GM19467 (cell line): ENCODE measurements at regions not wholly inside any gene's neighbourhood (a gene's known extent, or its start where the extent isn't known, plus 50 kb on each side); places are given as distances from the start of the nearest gene placed in this dataset.
A peak's percentile ranks its signal among the peaks of the same experiment; 100 is the strongest.

Source experiments
- ATAC-seq: cut with Tn5 transposase; IDR thresholded peaks from one replicate; pipeline ENCODE4 v1.9.1; 2021; ENCODE audit warnings: mild to moderate bottlenecking, moderate library complexity; ENCODE audit not compliant: unreplicated experiment

DNA sequence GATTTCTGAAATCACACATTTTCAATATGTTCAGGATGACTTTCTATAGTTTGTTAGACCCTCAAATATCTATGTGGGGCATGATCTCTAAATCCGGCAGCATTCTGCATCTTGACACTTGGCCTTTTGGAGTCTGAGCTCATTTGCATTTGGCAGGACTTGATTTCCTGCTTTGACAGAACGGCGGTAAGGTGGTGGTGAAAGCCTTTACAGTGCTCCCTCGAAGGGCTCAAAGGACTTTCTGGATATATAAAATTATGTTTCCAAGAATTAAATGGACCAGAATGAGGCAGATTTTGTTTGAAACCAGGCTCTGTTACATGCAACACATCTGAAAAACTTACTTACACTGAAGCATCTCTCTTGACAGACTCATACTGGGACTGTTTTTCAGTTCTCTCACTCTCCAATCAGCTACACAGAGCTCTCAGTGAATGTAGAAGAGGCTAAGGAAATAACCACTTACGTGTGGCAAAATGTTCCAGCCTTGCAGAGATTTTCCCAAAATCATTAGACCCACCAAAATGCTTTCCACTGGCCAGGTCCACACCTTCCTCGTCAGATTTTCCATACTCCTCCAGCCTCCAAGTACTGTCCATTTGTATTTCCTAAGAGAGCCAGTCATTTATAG, 207.2 kb downstream of the SPRY2 start:
- ATAC-seq, result no peak

- no peak for ATAC-seq
Measured at GRCh38 chr13:80132741-80133601, 208.0 kb downstream of the SPRY2 start.

- ATAC-seq, result no peak
Measured at GRCh38 chr13:80131204-80131603, 209.7 kb downstream of the SPRY2 start.

- no peak for ATAC-seq
Measured at GRCh38 chr13:80126389-80127068, 214.4 kb downstream of the SPRY2 start.

GRCh38 chr13:80123945-80124344, 217.0 kb downstream of the SPRY2 start:
- no peak for ATAC-seq

- peak; percentile 76 for ATAC-seq
Measured at GRCh38 chr13:80121038-80121437, 219.9 kb downstream of the SPRY2 start.

DNA sequence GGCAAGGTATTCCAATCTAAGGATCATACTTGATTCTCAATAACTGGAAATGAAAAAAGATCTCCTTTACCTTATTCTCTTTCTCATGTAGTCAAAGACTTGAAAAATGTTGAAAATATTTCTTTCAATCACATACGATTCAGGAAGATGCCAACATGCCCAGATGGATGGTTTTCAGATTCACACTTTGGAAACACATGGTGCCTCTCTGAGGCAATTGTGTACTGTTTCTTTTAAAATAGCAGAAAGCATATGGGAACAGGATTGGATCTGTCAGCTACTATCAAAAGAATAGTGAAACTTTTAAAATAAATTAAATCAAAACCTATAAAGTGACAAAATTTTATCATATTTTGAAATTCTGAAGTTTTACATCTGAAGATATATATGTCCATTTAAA, 222.4 kb downstream of the SPRY2 start:
- no peak for ATAC-seq

GRCh38 chr13:80118099-80118498, 222.8 kb downstream of the SPRY2 start:
- ATAC-seq, result no peak

- ATAC-seq, result no peak
Measured at GRCh38 chr13:80117515-80117914, 223.4 kb downstream of the SPRY2 start.

- no peak for ATAC-seq
Measured at GRCh38 chr13:80116107-80116506, 224.8 kb downstream of the SPRY2 start.

DNA sequence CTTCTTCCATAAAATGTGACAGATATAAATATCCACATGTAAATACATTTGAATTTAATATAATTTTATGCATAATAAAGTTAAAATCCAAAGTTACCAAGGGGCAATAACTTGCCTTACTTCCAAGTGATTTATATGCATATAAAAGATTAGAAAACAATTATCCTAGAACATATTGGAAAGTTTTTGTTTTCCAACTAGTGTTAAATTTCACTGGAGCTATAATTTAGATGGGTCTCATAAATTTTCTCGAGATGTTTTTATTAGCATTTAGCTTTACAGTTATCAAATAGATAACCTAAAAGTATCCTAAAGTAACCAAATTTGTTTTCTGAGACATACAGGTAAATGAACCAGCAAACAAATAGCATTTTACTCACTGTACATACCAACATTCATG, 225.3 kb downstream of the SPRY2 start:
- ATAC-seq, result no peak

- no peak for ATAC-seq
Measured at GRCh38 chr13:80113714-80114454, 227.0 kb downstream of the SPRY2 start.

GRCh38 chr13:80109303-80109702, 231.6 kb downstream of the SPRY2 start:
- ATAC-seq, result no peak

- no peak for ATAC-seq
Measured at GRCh38 chr13:80105350-80105749, 235.6 kb downstream of the SPRY2 start.

DNA sequence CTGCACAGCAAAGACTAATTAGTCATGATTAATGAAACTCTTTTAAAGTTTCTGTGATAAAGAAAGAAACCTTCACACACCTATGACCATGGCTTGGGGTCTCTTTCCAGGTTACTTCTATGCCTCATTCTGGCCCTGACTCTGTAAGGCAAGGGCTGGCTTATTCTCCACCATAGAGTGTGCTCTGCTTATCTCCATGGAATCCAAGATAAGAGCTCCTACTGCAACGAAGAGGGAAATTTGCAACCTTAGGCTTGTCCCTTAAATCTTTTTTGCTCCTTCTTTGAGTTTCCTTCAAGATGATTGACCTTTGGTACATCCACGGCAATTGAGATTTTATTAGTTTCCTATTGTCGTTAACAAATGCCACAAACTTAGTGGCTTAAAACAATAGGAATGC, 239.9 kb downstream of the SPRY2 start:
- ATAC-seq, result no peak

DNA sequence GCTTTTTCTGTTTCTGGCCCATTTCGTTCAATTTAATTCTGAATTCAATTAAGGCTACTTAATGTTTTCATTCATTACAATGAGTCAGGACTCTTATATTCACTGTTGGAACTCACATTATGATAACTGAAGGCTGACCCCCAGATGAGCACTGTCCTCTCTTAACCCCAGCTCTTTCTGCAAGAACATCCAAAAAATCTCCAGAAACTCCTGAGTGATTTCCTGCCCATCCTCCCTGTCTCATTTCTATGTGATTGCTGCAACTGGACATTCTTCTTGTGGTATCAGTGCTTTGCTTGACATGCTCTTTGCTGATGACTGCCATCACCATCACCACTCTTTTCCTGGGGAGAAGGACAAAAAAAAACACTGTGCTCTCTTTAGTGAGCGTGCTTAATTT, 240.3 kb downstream of the SPRY2 start:
- ATAC-seq, result no peak

DNA sequence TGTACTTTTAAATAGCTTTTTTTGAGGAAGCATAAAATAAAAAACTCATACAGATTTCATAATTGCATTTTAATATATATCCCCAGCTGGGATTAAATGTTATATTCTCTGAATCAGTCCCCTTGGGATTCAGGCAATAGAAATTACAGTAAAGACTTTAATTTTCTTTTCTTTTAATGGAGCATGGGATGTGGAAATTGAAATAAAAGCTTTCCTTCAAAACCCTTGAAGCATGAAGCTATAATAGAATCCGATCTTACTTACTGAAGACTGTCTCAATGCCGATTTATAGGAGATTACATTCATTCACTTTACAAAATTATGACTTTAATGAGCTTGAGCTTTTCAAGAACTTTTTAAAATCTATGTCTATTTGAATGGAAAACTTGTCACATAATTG, 243.4 kb downstream of the SPRY2 start:
- no peak for ATAC-seq

- ATAC-seq, result no peak
Measured at GRCh38 chr13:80096383-80096782, 244.5 kb downstream of the SPRY2 start.

- ATAC-seq, result no peak
Measured at GRCh38 chr13:80094526-80094925, 246.4 kb downstream of the SPRY2 start.

GRCh38 chr13:80093888-80094287, 247.0 kb downstream of the SPRY2 start:
- no peak for ATAC-seq

GRCh38 chr13:80086304-80086721, 254.6 kb downstream of the SPRY2 start:
- no peak for ATAC-seq
